HG03135 (cell line): ENCODE measurements at regions not wholly inside any gene's neighbourhood (a gene's known extent, or its start where the extent isn't known, plus 50 kb on each side); places are given as distances from the start of the nearest gene placed in this dataset.

ENCODE experiments used
- ATAC-seq: cut with Tn5 transposase; IDR thresholded peaks from one replicate; pipeline ENCODE4 v1.9.1; 2021; ENCODE audit warnings: mild to moderate bottlenecking, moderate library complexity; ENCODE audit not compliant: unreplicated experiment

DNA sequence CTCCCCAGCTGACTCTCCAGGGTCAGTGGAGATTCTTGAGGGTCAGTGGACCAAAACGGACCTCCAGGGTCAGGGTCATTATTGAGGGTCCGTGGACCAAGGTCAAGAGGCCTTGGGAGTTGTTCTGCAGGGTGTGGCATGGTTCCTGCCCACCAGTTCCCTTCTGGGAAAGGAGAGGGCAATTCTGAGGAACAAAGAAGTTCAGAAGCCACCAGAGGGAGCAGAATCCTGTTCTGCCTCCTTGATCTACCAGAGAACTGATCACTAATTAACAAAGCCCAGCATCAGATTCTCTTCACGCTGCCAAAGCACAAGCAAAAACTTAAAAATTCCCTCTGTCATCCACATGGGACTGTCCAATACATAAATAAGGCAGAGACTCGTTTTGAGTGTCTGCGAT is 263.4 kb downstream of the DHX35 start:
- no peak for ATAC-seq

DNA sequence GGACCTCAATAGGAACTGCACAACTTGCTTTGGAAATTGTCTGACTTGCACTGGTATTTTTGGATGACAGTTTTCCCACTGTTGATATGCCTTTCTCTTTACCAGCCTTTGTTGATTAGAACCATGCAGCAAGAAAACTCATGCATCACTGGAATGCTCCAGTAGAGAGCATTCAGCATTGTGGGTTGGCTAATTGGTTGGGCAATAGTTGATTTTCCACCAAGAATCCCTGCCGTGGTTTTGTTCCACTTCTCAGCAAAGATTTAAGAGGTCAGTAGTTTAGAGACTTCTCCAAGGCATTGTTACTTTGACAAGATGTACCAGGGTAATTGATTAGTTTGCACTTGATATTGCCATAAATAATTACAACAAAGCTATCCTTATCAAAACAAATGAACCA is 260.0 kb downstream of the DHX35 start:
- ATAC-seq, result no peak

DNA sequence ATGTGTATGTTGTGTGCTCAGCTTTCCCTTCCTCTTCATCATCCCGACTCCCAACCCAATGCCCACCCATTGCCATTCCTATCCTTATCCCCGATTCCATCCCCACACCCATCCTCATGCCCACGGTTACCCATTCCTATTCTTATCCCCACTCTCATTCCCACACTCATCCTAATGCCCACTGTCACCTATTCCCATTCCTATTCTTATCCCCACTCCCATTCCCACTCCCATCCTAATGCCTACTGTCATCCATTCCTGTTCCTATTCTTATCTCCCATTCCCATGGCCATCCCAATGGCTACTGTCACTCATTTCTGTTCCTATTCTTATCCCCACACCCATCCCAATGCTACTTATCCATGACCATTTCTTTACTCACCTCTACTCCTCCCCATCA is 254.1 kb downstream of the DHX35 start:
- ATAC-seq, result no peak

DNA sequence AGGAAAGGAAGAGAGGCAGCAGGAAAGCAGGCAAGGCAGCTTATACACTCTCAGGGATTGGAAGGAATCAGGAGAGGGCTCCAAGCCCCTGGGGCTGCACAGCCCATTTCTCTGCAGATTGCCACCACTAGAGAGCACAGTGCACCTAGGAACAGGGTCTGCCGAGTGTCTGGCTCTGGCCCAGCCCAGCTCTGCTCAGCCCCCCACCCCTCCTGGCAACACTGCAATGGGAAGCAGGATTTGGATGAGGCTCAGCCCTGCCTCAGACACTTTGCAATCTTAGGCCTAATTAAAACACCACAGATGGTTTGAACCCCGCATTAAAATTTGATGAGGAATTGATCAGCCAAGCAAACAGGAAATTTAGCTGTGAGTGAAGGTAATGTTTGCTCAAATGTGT is 252.7 kb downstream of the DHX35 start:
- ATAC-seq, result no peak

DNA sequence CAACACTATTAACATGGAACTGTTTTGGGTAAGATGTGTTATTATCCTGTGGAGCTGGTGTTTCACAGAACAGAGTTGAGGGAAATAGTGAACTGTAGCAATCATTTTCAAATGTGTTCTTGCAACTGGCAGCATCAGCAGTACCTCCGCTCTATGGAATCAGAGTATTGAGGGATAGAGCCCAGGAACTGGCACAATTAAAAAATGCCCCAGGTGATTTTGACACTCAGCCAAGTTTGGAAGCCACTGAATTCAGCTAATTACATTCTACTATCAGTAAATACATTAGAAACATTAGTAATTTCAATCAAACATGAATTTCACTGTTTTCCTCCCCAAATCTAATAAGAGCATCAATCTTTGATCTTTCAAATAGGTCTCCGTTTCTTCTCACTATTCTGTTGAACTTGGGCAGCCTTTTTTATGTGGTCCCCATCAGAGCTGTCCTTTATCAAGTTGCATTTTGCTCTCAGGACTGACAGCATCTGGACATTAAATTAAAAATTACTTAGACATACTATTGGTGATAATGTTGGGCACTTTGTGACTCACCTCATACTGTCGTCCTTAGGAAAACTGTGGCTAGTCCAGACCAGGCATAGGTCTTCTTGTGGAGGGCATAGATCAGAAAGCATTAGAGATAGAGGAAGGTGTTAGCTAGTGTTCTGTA is 251.5 kb downstream of the DHX35 start:
- no peak for ATAC-seq

DNA sequence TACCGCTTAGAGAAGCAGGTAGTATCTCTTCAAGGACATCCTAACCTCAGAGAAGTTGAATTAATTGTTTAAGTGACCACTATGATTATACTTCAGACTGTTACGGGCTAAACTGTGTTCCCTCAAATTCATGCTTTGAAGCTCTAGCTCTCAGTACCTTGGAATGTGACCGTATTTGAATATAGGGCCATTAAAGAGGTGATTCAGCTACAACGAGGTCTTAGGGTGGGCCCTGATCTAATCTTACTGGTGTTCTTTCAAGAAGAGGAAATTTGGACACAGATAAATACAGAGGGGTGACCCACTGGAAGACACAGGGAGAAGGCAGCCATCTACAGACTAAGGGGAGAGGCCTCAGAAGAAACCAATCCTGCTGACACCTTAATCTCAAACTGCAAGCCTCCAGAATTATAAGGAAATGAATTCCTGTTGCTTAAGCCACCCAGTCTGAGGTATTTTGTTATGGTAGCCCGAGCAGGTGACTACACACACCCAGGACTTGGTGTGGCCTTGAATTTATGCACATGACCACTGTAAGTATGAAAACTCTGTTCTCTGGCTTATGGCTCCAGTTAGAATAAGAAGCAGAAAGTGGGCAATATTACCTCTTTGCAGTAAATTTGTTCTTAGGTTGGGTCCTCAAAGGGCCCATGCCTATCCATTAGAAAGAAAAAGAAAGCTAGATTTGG is 249.1 kb downstream of the DHX35 start:
- ATAC-seq, result no peak

DNA sequence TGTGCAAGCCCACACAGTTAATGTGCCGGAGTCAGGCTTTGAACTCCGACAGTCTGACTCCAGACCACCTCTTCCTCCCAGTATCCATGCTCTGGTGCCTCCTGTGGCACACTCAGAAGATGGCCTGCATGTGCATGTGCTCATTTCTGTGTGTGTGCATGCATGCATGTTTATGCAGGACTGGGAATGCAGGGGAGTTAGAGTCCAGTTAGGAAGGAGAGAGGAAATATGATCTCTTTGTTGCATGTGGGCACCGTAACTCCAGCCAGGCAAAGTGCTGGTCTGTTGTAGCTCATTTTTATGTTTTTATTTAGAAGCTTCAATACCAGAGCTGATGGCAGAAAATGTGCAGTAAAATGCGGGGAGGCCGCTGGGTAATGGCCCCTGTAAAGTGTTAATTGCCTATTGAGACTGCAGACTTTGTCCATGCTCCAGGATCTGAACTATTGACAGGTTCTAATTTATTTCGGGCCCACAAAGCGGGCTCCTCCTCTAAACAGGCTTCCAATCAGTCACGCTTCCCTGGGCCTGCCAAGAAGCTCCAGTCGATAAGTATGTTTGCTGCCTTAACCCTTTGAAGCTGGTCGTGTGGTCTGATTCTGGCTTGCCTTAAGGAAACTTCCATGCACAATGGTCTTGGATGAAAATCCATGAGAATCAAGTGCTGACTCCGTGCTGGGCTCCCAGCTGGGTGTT is 248.3 kb downstream of the DHX35 start:
- no peak for ATAC-seq

DNA sequence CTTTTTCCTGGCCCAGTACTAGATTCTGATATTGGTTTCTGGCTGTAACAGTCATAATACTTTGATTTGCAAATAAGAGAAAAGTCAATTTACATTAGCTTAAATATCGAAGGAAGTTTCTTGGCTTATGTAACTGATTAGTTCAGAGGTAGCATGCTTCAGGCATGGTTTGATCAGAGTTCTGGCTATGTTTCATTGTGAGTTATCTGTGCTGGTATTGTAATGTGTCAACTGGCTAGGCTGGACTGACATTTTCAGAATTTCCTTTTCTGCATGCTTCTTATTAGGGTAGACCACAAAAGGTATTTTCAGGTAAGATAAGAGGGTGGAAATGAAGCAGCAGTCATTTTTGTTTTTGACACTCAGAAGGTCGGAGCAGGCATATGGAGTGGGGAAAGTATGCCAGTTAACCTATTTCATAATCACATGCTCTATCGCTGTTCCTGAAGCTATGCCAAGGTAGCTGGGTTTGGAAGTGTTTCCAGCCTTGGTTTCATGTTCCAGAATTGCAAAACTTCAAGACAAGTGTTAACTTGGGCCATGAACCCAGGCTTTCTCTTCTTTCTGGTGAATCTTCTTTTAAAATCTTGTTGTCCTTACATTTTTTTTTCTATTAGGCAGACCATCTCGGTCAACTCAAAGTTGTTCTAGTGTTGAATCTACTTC is 244.9 kb downstream of the DHX35 start:
- no peak for ATAC-seq

DNA sequence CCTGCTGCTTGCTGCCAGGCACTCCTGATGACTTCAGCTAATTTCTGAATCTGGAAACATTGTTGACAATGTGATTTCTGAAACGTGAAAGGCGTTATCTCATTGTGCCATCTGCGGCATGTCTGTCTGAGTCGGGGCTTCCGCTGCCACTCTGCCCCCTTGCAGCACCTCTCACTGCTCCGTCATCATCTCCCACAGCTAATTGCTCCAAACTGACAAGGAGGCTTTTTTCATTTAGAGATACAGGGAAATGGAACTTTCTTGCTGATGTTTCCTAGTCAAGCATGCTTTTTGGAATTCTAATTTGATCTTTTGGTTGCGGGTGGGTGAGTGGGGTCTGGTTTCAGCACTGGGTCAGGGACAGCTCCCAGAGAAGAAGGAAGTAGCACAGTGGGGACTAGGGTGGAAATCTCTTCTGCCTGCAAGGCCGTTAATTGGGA is 233.5 kb downstream of the DHX35 start:
- no peak for ATAC-seq

DNA sequence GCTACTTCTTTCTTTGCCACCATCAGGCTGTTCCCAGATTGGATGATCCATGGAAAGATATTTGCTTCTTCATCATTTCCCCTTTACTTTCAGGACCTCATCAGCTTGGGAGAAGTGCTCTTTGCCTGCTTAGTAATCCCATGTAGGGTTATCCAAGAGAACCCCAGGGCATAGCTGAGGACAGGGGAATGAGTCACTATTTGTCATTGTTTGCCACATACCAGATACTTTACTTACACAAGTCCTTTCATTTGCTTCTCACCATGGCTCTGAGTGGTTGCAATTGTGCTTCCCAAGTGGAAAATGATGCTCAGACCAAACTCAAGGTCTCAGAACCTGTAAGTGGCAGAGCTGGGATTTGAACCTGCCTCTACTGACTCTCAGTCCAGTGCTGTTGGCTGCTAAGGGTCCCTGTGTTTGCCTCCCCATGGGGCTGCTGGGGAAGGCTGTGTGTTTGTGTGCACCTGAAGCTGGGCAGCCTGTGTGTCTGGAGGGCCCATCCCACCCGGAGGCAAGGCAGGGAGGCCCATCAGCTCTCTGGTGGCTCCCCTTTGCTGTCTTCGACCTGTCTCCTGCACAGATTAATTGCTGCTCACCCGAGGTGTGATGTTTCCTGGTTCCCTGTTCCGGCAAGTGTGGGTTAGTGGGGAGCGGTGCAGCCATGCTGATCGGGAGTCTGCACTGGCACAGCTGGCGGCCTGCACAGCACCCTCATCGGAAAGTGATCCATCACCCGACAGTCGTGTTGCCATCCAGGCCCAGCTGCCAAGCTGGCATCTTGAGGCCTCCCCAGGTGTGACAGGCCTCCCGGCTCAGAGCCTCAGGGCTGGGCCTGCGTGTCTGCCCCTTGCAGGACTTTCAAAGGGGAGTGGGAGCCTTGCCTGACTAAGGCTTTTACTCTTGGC is 228.8 kb downstream of the DHX35 start:
- ATAC-seq, result no peak

DNA sequence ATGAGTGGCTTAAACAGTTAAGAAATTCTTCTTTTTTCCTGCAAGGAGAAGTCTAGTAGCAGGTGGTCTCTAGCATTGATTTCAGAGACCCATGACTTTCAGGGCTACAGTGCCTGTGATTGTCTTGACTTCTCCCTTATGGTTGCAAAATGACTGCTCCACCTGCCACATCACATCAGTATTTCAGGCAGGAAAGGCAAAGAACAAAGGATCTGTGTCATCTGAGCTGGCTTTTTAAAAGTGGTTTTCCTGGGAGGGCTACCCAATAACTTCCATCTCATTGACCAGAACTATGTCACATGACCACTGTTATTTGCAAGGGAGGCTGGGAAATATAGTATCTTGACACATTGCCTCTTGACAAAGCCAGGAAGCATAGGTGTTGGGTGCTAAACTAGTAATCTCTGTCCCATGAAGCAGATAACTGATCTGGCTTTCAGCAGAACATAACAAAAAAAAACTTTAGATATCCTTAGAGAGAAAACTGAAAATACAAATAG is 226.2 kb downstream of the DHX35 start:
- ATAC-seq, result no peak

DNA sequence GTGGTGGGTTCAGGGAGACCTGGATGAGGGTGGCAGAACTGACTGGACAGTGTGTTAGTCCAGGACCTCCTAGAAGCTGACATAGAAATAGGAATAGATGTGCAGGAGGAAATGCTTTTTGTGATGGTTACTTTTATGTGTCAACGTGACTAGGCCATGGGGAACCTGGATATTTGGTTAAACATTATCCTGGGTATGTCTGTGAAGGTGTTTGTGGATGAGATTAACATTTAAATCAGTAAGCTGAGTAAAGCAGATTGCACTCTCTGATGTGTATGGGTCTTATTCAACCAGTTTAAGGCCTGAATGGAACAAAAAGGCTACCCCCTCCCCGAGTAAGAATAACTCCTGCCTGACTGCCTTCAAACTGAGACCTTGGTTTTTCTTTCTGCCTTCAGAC is 219.3 kb downstream of the DHX35 start:
- no peak for ATAC-seq

DNA sequence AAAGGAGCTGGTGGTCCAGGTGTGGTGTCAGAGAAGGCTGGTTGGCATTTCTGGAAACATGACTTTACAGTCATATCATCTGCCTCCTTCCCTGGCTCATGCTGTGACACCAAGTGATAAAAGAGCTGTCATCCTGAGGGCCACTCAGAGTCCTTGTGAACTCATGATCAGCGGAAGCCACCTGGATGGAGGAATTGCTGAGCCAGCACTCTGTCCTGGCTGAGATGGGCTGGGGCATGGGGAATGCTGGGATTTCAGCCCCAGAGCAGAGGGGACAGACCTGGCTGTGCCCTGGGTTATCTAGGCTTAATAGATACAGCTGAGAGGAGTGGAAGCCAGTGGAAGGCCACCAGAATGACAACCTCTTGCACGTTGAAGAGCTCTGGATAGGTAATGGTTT is 214.3 kb downstream of the DHX35 start:
- ATAC-seq, result no peak

DNA sequence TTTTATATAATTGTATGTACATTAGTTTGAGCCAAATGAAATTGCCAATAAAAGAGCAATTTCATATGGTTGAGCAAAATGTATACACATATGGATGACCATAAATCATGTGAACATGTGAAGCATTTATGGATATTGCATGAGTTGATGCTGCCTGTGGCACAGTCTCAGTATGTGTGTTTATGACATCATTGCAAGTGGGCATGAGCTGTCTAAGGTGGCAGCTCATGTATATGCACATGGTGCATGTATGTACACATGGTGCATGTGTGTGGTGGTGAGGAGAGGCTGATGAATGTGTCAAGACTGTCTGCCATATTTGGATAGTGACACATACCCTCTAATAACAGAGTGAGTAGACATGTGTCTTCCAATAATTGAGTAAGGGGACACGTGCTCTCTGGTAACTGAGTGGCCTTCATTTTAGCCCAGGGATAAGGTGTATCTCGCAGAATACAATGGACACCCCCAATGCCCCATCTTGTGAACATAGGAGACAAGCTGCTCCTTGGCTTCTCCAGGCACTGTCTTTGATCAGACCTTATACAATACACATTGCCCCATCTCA is 208.8 kb downstream of the DHX35 start:
- ATAC-seq, result no peak

DNA sequence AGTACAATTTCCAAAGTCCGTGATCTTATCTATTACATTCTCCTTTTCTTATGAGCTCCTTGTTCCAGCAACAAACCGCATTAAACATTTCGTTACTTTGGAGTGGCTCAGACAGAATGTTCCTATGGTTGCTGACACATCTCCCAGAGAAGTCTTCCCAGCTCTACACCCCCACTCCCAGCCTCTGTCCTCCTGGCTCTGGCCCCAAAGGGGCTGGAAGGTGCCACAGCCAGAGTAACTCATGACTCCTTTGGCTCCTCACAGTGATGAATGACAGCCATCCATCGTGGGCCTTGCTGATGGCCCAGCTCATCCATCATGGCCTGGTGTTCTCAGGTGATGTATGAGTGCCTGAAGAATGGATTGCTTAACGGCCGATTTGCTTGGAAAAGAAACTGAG is 203.0 kb downstream of the DHX35 start:
- ATAC-seq, result no peak

DNA sequence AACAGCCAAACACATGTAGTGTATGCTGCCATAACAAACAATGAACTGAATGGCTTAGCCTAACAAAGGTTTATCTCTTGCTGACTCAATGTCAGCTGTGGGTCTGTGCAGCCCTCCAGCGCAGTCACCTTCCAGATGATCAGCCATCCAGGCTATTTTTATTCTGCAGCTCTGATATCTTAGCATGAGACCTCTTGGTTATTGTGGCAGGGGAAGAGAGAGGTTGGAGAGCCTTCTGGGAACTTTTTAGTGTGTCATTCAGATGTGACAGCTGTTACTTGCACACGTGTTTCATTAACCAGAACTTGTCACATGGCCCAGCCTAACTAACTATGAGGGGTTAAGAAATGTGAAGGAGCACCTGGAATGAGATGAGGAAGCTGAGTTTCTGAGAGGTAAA is 202.5 kb downstream of the DHX35 start:
- ATAC-seq, result no peak

DNA sequence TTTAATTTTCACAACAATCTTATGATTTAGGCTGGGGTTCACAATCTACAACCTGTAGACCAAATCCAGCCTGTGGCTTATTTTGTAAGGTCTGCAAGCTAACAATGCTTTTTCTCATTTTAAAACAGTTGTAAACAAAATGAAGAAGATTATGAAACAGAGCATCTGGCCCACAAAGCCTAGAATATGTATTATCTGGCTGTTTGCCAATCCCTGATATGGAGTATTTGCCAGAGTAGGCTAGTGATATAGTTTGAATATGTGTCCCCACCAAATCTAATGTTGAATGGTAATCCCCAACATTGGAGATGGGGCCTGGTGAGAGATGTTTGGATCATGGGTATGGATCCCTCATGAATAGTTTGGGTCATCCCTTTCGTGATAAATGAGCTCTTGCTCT is 201.8 kb downstream of the DHX35 start:
- ATAC-seq, result no peak

DNA sequence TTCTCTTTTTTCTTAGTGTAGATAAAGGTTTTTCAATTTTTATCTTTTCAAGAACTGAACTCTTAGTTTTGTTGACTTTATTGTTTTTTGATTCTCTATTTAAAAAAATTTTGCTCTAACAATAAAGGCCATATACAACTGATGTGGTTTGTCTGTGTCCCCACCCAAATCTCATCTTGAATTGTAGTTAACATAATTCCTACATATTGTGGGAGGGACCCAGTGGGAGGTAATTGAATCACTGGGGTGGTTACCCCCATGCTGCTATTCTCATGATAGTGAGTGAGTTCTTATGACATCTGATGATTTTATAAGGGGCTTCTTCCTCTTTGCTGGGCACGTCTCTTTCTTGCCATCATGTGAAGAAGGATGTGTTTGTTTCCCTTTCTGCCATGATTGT is 199.8 kb downstream of the DHX35 start:
- ATAC-seq, result no peak

DNA sequence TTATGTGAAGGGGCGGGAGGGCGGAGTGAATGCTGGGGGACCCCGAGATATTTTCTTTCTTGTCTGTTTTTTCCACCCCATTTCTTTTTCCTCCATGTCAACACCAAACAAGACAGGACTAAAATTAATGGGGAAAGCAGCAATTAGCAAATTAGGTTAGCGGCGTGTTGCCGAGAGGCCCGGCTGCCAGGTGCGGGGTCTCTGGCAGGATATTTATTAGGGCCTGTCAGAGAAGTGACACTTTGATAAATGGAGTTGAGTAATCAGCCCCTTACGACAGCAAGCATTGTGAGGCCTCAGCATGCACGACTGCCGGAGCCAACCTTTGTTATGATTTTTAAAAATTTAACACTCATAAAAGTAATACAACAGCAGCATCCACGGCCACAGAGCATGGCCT is 193.8 kb downstream of the DHX35 start:
- no peak for ATAC-seq

DNA sequence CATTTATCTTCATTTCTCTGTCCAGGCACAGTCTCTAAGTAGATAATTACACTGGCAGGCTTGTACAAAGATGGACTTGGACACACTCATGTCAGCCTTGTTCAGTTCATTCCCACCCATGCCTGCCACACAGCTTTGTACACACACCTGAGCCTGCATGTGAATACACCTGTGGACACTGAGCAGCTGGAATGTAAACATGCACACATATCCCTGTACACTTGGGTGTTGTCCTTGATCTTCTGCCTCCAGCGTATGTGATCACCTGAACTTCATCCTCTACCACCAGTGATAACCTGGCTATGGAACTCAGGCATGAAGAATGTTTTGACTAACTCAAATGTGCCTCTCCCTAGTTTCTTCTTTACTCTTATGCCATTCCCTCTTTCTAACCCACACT is 190.6 kb downstream of the DHX35 start:
- no peak for ATAC-seq
